Coronary artery (tissue), 2 donors: ENCODE measurements at regions not wholly inside any gene's neighbourhood (a gene's known extent, or its start where the extent isn't known, plus 50 kb on each side); places are given as distances from the start of the nearest gene placed in this dataset.

Experiments
- DNase-seq: peaks from one replicate; pipeline ENCODE4 v3.0.0-alpha.2; 2017; ENCODE audit warnings: low spot score
- H3K27ac ChIP-seq, 2 donors: fragments of 200-600 bp; sonication (generic); one replicate each; pipeline ENCODE4 v1.5.1; 2016 to 2019
- H3K4me3 ChIP-seq: fragments of 200-600 bp; sonication (generic); 2 replicates; pipeline ENCODE4 v1.5.1; 2016; ENCODE audit warnings: mild to moderate bottlenecking, moderate library complexity
- CTCF ChIP-seq: fragments of 200-600 bp; sonication (generic); IDR thresholded peaks from one replicate; pipeline ENCODE4 v1.5.1; 2019; ENCODE audit warnings: antibody characterized with exemption

GRCh38 chr15:26477044-26477443 lies 295.8 kb downstream of the GABRB3 start:
- no peak for DNase-seq
- no peak for TF ChIP-seq CTCF
- Histone ChIP-seq H3K27ac (no peak overlapping the region), H3K4me3 (no peak overlapping the region)

- H3K27ac ChIP-seq: no peak overlapping the region
- DNase-seq: no peak
- H3K4me3 ChIP-seq: no peak overlapping the region
- TF ChIP-seq CTCF: no peak
Measured at GRCh38 chr15:26475554-26475953, 297.3 kb downstream of the GABRB3 start.

- Histone ChIP-seq H3K4me3 (no peak overlapping the region), H3K27ac (no peak overlapping the region)
- no peak for TF ChIP-seq CTCF
- DNase-seq: no peak
Measured at GRCh38 chr15:26472661-26473060, 300.2 kb downstream of the GABRB3 start.

- Histone ChIP-seq H3K27ac (no peak overlapping the region), H3K4me3 (no peak overlapping the region)
- DNase-seq: no peak
- TF ChIP-seq CTCF: no peak
Measured at GRCh38 chr15:26461847-26462608, 310.8 kb downstream of the GABRB3 start.

GRCh38 chr15:26460165-26460564 lies 312.7 kb downstream of the GABRB3 start:
- no peak for DNase-seq
- Histone ChIP-seq H3K4me3 (no peak overlapping the region), H3K27ac (no peak overlapping the region)
- TF ChIP-seq CTCF: no peak

GRCh38 chr15:26455828-26456227 lies 317.0 kb downstream of the GABRB3 start:
- no peak for DNase-seq
- H3K27ac ChIP-seq: no peak overlapping the region
- no peak overlapping the region for H3K4me3 ChIP-seq
- no peak for TF ChIP-seq CTCF

GRCh38 chr15:26453914-26454313 lies 319.0 kb downstream of the GABRB3 start:
- Histone ChIP-seq H3K27ac (no peak overlapping the region), H3K4me3 (no peak overlapping the region)
- no peak for TF ChIP-seq CTCF
- DNase-seq: no peak
